ENCODE measurements at regions not wholly inside any gene's neighbourhood (a gene's known extent, or its start where the extent isn't known, plus 50 kb on each side); places are given as distances from the start of the nearest gene placed in this dataset.

GRCh38 chr10:27393961-27394360, 110.1 kb upstream of the RAB18 start:
- TF ChIP-seq EZH2 (optimal IDR thresholded peaks at IDR 0.05; ENCODE audit: low read depth, low read length) = no peak
- no peaks in the 10 kb centered on the region for H3K4me1 ChIP-seq (ENCODE audit: low read length)
- H3K36me3 ChIP-seq (replicated peaks; ENCODE audit: insufficient read depth, low read length) = no peaks in the 10 kb centered on the region
- H3F3A ChIP-seq (ENCODE audit: insufficient read depth, low read length) = no peaks in the 10 kb centered on the region
- no peak overlapping the region for H3K9ac ChIP-seq (ENCODE audit: low read length)
- no peaks in the 10 kb centered on the region for H3K9me2 ChIP-seq (replicated peaks; ENCODE audit: insufficient read depth, low read length)
- no peaks in the 10 kb centered on the region for H3K27me3 ChIP-seq (replicated peaks; ENCODE audit: insufficient read depth, low read length)
- no peak overlapping the region for H2AFZ ChIP-seq (ENCODE audit: low read length)
- no peak overlapping the region for H3K27ac ChIP-seq (ENCODE audit: low read length)
- no peak for DNase-seq
- H3K4me2 ChIP-seq (ENCODE audit: low read depth, low read length) = no peak overlapping the region
- H3K9me3 ChIP-seq (replicated peaks; ENCODE audit: insufficient read depth, low read length) = no peaks in the 10 kb centered on the region
- no peaks in the 10 kb centered on the region for H4K20me1 ChIP-seq (ENCODE audit: insufficient read depth, low read length)
- H3K4me3 ChIP-seq (ENCODE audit: low read length) = no peak overlapping the region
- no peaks in the 10 kb centered on the region for H3K79me2 ChIP-seq (ENCODE audit: low read length)

GRCh38 chr10:27392606-27393005, 111.5 kb upstream of the RAB18 start:
- Histone ChIP-seq H3K4me1 (ENCODE audit: low read length) (no peaks in the 10 kb centered on the region), H3F3A (ENCODE audit: insufficient read depth, low read length) (no peaks in the 10 kb centered on the region), H3K9me2 (replicated peaks; ENCODE audit: insufficient read depth, low read length) (no peaks in the 10 kb centered on the region), H3K4me3 (ENCODE audit: low read length) (no peak overlapping the region), H3K27me3 (replicated peaks; ENCODE audit: insufficient read depth, low read length) (no peaks in the 10 kb centered on the region), H3K79me2 (ENCODE audit: low read length) (no peaks in the 10 kb centered on the region), H2AFZ (ENCODE audit: low read length) (no peak overlapping the region), H3K9me3 (replicated peaks; ENCODE audit: insufficient read depth, low read length) (no peaks in the 10 kb centered on the region), H3K27ac (ENCODE audit: low read length) (no peak overlapping the region), H3K4me2 (ENCODE audit: low read depth, low read length) (no peak overlapping the region), H3K9ac (ENCODE audit: low read length) (no peak overlapping the region), H3K36me3 (replicated peaks; ENCODE audit: insufficient read depth, low read length) (no peaks in the 10 kb centered on the region), H4K20me1 (ENCODE audit: insufficient read depth, low read length) (no peaks in the 10 kb centered on the region)
- no peak for DNase-seq
- TF ChIP-seq EZH2phosphoT487 (IDR thresholded peaks at IDR 0.05; ENCODE audit: low read length) (no peak), EZH2 (optimal IDR thresholded peaks at IDR 0.05; ENCODE audit: low read depth, low read length) (no peak), CTCF (IDR thresholded peaks at IDR 0.05; ENCODE audit: low read length) (no peak)

GRCh38 chr10:27391916-27392315, 112.2 kb upstream of the RAB18 start:
- no peaks in the 10 kb centered on the region for H3K79me2 ChIP-seq (ENCODE audit: low read length)
- H2AFZ ChIP-seq (ENCODE audit: low read length) = no peak overlapping the region
- no peaks in the 10 kb centered on the region for H3K36me3 ChIP-seq (replicated peaks; ENCODE audit: insufficient read depth, low read length)
- DNase-seq = no peak
- H3K9ac ChIP-seq (ENCODE audit: low read length) = no peak overlapping the region
- no peaks in the 10 kb centered on the region for H3K9me3 ChIP-seq (replicated peaks; ENCODE audit: insufficient read depth, low read length)
- H3K27me3 ChIP-seq (replicated peaks; ENCODE audit: insufficient read depth, low read length) = no peaks in the 10 kb centered on the region
- no peaks in the 10 kb centered on the region for H3K4me1 ChIP-seq (ENCODE audit: low read length)
- H4K20me1 ChIP-seq (ENCODE audit: insufficient read depth, low read length) = no peaks in the 10 kb centered on the region
- H3K9me2 ChIP-seq (replicated peaks; ENCODE audit: insufficient read depth, low read length) = no peaks in the 10 kb centered on the region
- no peak overlapping the region for H3K27ac ChIP-seq (ENCODE audit: low read length)
- no peak overlapping the region for H3K4me2 ChIP-seq (ENCODE audit: low read depth, low read length)
- TF ChIP-seq CTCF (IDR thresholded peaks at IDR 0.05; ENCODE audit: low read length) (no peak), EZH2phosphoT487 (IDR thresholded peaks at IDR 0.05; ENCODE audit: low read length) (no peak), EZH2 (optimal IDR thresholded peaks at IDR 0.05; ENCODE audit: low read depth, low read length) (no peak)
- H3K4me3 ChIP-seq (ENCODE audit: low read length) = no peak overlapping the region
- H3F3A ChIP-seq (ENCODE audit: insufficient read depth, low read length) = no peaks in the 10 kb centered on the region

- no peak overlapping the region for H3K9ac ChIP-seq (ENCODE audit: low read length)
- H3K36me3 ChIP-seq (replicated peaks; ENCODE audit: insufficient read depth, low read length) = no peaks in the 10 kb centered on the region
- H2AFZ ChIP-seq (ENCODE audit: low read length) = no peak overlapping the region
- H3K79me2 ChIP-seq (ENCODE audit: low read length) = no peaks in the 10 kb centered on the region
- no peak for DNase-seq
- no peaks in the 10 kb centered on the region for H3K27me3 ChIP-seq (replicated peaks; ENCODE audit: insufficient read depth, low read length)
- H4K20me1 ChIP-seq (ENCODE audit: insufficient read depth, low read length) = no peaks in the 10 kb centered on the region
- H3K4me3 ChIP-seq (ENCODE audit: low read length) = no peak overlapping the region
- H3K27ac ChIP-seq (ENCODE audit: low read length) = no peak overlapping the region
- H3K4me1 ChIP-seq (ENCODE audit: low read length) = no peaks in the 10 kb centered on the region
- H3K9me3 ChIP-seq (replicated peaks; ENCODE audit: insufficient read depth, low read length) = no peaks in the 10 kb centered on the region
- TF ChIP-seq CTCF (IDR thresholded peaks at IDR 0.05; ENCODE audit: low read length) (no peak), EZH2 (optimal IDR thresholded peaks at IDR 0.05; ENCODE audit: low read depth, low read length) (no peak)
- H3F3A ChIP-seq (ENCODE audit: insufficient read depth, low read length) = no peaks in the 10 kb centered on the region
- H3K9me2 ChIP-seq (replicated peaks; ENCODE audit: insufficient read depth, low read length) = no peaks in the 10 kb centered on the region
- no peak overlapping the region for H3K4me2 ChIP-seq (ENCODE audit: low read depth, low read length)
These were observed 112.8 kb upstream of the RAB18 start for GRCh38 chr10:27391325-27391724.

All from MM.1S (cell line).